GM18502 (cell line): ENCODE measurements at regions not wholly inside any gene's neighbourhood (a gene's known extent, or its start where the extent isn't known, plus 50 kb on each side); places are given as distances from the start of the nearest gene placed in this dataset.
"Not testable (repeated sequence)": the region's sequence is repeated elsewhere in the genome, so short reads cannot be mapped to it uniquely, and the experiment has no call there.

Experiments used
- ATAC-seq: cut with Tn5 transposase; IDR thresholded peaks from one replicate; pipeline ENCODE4 v1.9.1; 2021; ENCODE audit warnings: mild to moderate bottlenecking; ENCODE audit not compliant: unreplicated experiment, poor library complexity

GRCh38 chrX:41025926-41026701 is 59.1 kb upstream of the USP9X start:
- no peak for ATAC-seq

- ATAC-seq: no peak
Measured at GRCh38 chrX:41026702-41027078, 58.6 kb upstream of the USP9X start.

DNA sequence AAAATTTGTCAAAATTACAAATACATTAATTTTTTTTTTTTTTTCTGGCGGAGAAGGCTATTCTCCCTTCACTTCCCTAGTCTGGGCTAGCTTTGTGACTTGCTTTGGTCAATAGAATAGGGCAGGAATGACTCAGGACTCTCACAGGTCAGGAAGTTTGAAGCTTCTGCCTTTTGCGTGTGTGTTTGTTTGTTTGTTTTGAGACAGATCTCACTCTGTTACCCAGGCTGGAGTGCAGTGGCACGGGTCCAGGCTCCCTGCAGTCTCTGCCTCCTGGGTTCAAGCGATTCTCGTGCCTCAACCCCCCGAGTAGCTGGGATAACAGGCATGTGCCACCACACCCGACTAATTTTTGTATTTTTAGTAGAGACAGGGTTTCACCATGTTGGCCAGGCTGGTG is 55.9 kb upstream of the USP9X start:
- no peak for ATAC-seq

DNA sequence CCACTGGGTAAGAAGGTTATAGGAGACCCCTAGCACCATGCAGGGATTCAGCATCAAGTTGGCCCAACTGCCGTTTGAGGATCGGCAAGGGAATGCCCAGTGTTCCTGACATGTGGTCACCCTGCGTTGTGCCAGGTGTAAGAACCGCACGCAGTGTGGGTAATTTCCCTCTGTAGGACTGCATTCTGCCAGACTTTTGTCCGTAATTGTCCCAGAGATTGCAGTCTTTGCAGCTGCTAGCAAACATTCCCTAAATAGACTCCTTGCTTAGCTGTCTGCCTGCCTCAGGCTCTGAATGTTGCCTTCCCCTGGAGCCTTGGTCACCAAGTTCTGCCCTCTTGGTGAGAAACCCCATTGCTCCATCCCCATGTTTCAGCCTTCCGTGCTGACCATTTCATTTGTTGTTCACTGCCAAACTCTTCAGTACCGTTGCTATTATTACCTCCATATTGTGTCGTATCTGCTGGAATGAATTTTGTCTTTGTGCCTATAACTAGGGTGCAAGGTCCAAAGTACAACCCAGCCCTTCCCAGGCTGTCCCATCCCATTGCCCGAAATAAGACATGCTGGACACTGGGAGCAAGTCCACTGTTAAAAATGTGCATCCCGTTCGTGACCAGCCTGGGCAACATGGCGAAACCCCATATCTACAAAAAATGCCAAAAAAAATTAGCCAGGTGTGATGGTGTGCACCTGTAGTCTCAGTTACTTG is 53.8 kb upstream of the USP9X start:
- ATAC-seq: no peak

- ATAC-seq: no peak
Measured at GRCh38 chrX:41033299-41033698, 51.9 kb upstream of the USP9X start.

GRCh38 chrX:41034902-41035301 is 50.3 kb upstream of the USP9X start:
- not testable (repeated sequence) for ATAC-seq
